ENCODE measurements at regions not wholly inside any gene's neighbourhood (a gene's known extent, or its start where the extent isn't known, plus 50 kb on each side); places are given as distances from the start of the nearest gene placed in this dataset.
"Not testable (repeated sequence)": the region's sequence is repeated elsewhere in the genome, so short reads cannot be mapped to it uniquely, and the experiment has no call there.

GRCh38 chr2:185978634-185979407 is 240.2 kb downstream of the FSIP2 start:
- no peak overlapping the region for H3K4me3 ChIP-seq
- no peak for TF ChIP-seq CTCF (IDR thresholded peaks at IDR 0.05)
- H3K27me3 ChIP-seq: no peaks in the 10 kb centered on the region
- H3K9me3 ChIP-seq: no peaks in the 10 kb centered on the region
- DNase-seq (ENCODE audit: low spot score): no peak
- no peaks in the 10 kb centered on the region for H3K36me3 ChIP-seq
- no peak overlapping the region for H3K27ac ChIP-seq
- no peaks in the 10 kb centered on the region for H3K4me1 ChIP-seq

- TF ChIP-seq CTCF (IDR thresholded peaks at IDR 0.05): no peak
- Histone ChIP-seq H3K36me3 (no peaks in the 10 kb centered on the region), H3K27me3 (no peaks in the 10 kb centered on the region), H3K9me3 (no peaks in the 10 kb centered on the region), H3K4me3 (no peak overlapping the region), H3K27ac (no peak overlapping the region), H3K4me1 (no peaks in the 10 kb centered on the region)
- no peak for DNase-seq (ENCODE audit: low spot score)
These were observed 241.0 kb downstream of the FSIP2 start for GRCh38 chr2:185979546-185980071.

- no peak overlapping the region for H3K27ac ChIP-seq
- TF ChIP-seq CTCF (IDR thresholded peaks at IDR 0.05): no peak
- H3K27me3 ChIP-seq: no peaks in the 10 kb centered on the region
- H3K9me3 ChIP-seq: no peaks in the 10 kb centered on the region
- H3K4me1 ChIP-seq: no peaks in the 10 kb centered on the region
- no peaks in the 10 kb centered on the region for H3K36me3 ChIP-seq
- no peak for DNase-seq (ENCODE audit: low spot score)
- no peak overlapping the region for H3K4me3 ChIP-seq
These were observed 242.3 kb downstream of the FSIP2 start for GRCh38 chr2:185980944-185981343.

- Histone ChIP-seq H3K27me3 (no peaks in the 10 kb centered on the region), H3K27ac (no peak overlapping the region), H3K36me3 (no peaks in the 10 kb centered on the region), H3K4me1 (no peaks in the 10 kb centered on the region), H3K4me3 (no peak overlapping the region), H3K9me3 (no peaks in the 10 kb centered on the region)
- TF ChIP-seq CTCF (IDR thresholded peaks at IDR 0.05): no peak
- DNase-seq (ENCODE audit: low spot score): no peak
These were observed 246.1 kb downstream of the FSIP2 start for GRCh38 chr2:185984670-185985069.

- not testable (repeated sequence) for DNase-seq (ENCODE audit: low spot score); H3K27ac ChIP-seq; H3K4me1 ChIP-seq
These were observed 250.3 kb downstream of the FSIP2 start for GRCh38 chr2:185988907-185989306.

GRCh38 chr2:185990861-185991525 is 252.4 kb downstream of the FSIP2 start:
- Histone ChIP-seq H3K27ac (no peak overlapping the region), H3K36me3 (no peaks in the 10 kb centered on the region), H3K4me1 (no peaks in the 10 kb centered on the region), H3K27me3 (no peaks in the 10 kb centered on the region), H3K9me3 (no peaks in the 10 kb centered on the region), H3K4me3 (no peak overlapping the region)
- no peak for TF ChIP-seq CTCF (IDR thresholded peaks at IDR 0.05)
- DNase-seq (ENCODE audit: low spot score): no peak

More at GRCh38 chr2:185988907-185989306, 250.3 kb downstream of the FSIP2 start:
- H3K27me3 ChIP-seq, H3K9me3 ChIP-seq, H3K36me3 ChIP-seq, H3K4me3 ChIP-seq: not testable (repeated sequence)
